Fibroblast of skin of left quadriceps (primary cell): ENCODE measurements at regions not wholly inside any gene's neighbourhood (a gene's known extent, or its start where the extent isn't known, plus 50 kb on each side); places are given as distances from the start of the nearest gene placed in this dataset.

ENCODE experiments used
- DNase-seq, 2 experiments: peaks; one replicate each; pipeline ENCODE4 v3.0.0-alpha.2; 2013; ENCODE audit warnings: low read depth in 2 of 2

DNA sequence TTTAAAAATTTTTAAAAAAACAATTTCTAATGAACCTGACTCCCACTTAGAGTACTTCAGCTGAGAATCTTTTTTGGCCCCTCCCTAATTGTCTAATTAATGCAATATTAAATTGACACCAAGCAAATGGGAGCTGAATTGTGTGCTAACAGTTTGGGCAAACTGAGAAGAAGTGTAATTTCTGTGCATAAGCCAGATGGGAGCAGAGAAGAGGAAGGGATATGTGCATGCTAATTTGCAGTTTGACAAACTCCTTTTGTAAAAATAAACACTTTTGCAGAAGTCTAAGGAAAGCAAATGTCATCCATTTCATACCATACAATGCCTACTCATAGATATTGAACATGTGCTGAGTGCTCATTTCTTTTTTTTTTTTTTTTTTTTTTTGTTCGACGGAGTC, 332.0 kb downstream of the CYRIA start:
- DNase-seq = no peak

DNA sequence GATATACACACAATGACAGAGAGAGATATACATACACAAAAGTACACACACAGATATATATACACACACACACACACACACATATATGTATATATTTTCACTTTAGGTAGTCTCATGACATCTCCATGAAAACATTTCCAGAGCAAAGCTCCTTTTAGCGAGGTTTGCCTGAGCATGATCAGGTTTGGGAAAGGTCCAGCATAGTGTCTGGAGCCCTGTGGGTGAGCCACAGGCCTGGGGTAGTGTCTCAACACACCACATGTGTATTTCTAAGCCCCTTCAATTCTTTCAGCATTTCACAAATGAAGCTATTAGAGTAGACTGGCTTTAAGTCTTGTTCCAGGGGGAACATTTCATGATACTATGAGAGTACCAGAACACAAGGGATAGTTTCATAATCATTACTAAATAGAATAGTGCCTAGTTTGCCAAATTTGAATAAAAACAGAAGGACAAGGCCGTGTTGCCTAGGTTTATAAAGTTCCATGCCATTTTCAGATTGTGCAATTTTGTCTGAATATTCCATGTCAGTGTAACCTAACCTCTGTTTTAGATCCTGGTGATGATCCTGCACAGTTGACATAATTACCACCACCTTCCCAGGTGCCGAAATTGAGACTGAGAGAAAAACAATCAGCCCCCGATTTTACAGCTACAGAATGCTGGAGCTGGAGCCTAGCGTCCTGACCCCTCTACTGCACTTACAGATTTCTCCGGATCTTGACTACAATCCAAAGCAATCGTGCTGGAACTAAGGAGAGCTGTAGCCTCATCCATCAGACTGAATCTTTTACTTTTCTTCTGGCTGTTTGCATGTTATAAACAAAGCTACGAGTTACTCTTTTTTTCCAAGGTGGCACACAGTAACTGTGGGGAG, 332.7 kb downstream of the CYRIA start:
- no peak for DNase-seq

DNA sequence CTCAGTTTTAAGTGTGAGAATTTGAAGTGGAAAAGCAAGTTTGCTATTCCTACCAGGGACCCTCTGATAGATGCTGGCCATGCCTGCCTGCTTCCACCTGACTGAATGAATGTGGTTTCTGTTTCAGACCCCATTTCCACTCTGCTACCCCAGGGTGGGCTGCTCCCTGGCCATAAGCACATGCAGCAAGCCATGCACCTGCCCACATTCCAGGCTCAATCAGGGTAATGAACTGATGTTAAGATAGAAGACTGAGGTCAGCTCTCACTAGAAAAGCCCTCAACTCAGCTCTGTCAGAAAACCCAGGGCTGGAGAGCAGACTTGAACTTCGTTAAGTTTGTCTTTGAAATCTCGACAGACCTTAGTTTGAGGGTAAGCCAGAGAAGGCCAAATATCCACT, 333.9 kb downstream of the CYRIA start:
- DNase-seq = no peak

DNA sequence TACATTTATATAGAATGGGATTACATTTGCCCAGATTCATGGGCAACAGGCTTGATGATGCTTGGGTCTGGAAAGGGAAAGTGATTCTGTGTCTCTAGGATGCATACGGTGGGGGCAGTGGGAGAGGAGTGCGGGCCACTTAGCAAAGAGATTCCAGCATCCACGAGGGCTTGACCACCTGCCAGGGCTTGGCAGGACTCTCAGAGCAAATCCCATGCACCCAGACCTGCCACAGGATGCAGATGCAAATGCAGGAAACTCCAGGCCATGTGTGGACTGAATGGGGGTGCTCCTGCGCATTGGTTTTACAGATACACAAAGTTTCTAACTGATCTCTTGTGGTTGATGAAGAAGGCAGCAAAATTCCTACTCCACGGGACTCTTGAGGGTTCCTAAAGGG, 334.7 kb downstream of the CYRIA start:
- no peak for DNase-seq

DNA sequence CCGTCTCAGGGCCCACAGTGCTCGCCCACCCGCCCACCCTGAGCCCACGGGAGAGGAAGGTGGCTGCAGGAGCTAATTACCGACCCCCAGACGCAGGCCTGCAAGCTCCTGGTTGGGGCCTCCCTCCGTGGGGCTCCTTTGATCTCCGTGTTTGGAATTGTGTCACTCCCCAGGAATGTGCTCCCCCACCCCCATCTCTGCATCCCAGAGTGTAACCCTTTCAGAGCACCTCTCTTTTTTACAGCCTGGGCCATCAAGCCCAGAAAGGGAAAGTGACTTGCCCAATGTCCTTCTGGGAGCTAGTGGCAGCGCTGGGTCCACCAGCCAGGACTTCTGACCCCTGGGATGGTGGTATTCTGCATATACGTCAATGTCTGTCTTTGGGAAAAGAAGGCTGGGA, 335.1 kb downstream of the CYRIA start:
- no peak for DNase-seq

DNA sequence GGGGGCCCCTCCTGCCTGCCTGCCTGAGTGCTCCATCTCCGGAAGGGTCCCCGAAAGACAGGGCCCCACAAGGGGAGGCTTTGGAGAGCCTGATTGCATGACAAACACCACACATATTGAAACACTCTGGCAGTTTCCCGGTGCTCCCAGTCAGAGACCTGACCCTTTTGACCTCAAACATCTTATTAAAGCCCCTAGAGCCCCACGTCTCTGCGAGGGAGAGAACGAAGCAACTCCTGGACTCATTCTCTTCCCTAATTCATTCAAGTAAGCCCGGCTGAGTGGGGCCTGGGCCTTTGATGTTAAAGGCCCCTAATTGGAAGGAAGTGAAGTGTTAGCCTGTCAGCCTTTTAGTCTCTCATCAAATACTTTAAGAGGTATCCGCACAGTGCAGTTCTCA, 335.6 kb downstream of the CYRIA start:
- no peak for DNase-seq

DNA sequence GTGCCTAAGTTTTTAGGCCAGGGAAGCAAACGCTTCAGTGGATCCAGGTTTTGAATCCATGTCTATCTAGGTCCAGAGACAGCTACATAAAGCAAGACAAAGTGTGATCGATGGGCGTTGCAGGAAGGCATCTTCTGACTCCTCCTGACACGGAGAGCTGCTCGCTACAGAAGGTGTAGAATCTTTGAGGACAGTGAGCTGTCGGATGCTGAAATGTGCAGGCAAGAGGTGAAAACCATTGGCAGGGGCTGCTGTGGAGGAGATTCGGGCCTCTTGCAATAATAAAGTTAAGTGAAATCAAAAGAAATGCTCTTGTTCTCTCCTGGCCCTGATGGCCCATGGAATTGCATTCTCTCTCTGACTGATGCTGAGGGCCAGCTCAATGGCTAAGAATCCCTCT, 336.2 kb downstream of the CYRIA start:
- DNase-seq = no peak

DNA sequence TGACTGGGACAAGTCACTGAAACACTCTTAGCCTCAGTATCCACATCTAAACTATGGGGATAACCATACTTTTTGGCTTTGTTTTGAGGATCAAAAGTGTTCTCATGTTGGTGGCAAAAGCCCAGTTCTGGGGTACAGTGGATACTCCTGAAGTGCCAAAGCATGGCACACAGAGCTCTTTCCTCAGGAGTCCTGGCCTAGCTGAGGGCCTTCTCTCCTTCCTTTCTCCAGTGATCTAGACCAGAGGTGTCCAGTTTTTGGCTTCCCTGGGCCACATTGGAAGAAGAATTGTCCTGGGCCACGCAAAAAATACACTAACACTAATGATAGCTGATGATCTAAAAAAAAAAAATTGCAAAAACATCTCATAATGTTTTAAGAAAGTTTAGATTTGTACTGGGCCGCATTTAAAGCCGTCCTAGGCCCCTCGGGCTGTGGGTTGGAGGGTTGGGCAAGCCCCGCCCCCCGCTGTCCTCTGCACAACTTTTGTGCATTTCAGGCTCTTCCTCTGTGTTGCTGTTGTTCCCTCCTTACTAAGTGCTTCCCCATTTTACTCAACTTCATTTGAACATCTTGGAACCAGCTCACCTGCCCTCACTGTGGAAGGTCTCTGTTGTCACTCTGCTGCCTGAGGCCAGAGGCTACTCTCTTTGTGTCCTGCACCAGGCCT, 337.0 kb downstream of the CYRIA start:
- no peak for DNase-seq

DNA sequence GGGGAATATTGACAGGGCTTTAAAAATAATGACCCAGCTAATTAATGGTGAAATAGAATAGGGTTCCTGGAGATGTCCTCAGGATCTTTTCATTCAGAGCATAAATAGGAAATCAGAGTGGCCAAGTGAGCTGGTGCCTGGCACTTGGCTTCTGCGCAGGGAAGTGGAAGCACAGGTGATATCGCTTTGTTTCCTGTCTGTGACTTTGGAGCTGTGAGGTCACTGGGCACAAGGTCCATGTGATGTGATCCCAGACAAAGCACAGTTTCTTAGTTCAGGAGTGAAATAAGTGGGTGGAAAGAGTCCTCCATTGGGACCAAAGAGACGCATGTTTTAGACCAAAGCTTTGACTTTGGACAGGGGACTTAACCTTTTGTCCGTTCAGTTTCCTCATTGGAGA, 338.3 kb downstream of the CYRIA start:
- no peak for DNase-seq

DNA sequence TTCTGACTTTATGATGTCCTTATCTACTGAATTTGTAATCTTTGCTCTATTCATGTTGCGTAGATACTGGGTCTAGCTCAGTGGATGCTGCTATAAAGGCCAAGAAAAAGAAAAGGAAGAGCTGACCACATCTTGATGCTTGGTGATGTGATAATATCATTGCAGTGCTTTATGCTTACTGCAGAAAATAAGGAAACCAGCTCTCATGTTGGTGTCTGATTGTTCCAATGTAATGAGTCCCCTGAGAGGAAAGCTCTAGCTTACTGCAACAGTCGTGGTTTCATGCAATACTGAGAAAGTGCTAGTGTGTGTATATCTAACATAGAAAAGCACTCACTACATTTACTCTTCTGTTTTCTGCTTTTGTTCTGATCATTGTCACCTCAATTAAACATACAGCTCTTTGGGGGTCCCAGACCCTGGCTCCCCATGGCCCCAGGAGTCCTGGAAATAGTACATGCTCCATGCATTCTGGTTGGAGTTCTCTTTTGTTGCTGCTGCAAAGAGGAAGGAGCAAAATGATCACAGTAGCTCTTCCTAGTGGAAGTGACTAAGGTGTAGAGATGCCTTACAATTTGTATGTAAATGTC, 338.8 kb downstream of the CYRIA start:
- DNase-seq = no peak

DNA sequence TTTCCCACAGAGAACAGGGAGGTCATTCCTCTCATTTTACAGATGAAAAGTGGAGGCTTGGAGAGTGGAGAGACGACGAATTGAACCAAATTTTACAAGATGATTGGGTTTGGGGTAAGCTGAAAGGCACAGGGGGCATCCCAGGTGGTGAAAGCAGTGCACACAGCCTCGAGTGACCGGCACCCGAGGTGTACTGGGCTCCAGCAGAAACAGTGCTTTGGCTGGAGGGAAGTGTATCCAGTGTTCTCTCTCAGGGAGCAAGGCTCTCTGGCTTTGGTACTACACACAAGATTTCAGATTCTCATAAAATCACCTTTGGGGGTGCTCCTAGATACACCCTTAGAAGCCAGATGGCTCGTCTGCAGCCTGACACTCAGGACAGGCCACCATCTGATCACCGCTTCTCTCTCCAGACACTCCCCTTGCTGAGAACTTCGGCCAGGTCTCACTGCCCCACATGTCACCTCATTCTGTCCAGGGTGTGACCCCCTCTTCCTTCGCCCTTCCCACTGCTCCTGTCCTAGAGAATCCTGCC, 339.6 kb downstream of the CYRIA start:
- no peak for DNase-seq

DNA sequence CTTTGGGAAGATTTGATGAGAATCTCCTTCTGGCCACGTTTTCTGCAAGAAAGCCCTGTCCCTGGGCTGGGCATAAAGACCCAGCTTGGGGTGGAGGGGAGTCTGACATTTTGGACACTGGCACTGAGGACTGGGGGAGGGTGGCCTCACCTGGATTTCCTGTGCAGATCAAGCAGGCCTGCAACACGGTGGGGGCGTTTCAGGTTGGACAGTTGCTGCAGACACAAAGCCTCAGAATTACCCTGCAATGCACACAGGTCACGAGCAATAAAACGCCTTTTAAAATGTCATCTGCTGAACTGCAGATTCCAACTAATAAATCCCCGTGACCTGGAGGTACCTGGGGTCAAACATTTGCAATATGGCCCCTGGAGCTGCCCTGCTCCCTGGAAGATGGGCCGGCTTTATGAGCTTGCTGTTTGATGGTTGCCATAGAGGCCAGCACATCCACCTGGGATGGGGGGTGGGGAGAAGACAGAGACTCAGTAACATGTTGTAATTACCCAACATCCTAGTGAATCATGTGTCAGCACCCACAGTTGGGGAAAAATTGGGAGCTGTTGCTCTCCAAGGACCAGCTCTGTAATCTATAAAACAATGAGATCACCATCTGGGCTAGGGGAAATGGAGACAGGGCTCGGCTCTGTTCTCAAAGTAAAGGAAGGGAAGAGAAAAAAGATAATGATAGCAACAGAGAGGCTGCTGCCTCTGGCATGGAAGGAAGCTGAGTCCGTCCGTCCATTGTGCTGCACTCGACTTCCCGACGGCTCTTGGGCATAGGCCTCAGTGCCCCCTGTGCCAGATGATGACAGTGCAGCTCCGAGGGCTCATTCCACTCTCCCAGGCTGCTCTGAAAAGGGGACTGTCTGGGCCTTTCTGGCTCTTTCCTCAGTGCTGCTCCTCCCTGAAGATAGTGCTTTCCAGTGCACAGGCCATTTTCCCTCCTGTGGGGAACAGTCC, 340.3 kb downstream of the CYRIA start:
- no peak for DNase-seq

DNA sequence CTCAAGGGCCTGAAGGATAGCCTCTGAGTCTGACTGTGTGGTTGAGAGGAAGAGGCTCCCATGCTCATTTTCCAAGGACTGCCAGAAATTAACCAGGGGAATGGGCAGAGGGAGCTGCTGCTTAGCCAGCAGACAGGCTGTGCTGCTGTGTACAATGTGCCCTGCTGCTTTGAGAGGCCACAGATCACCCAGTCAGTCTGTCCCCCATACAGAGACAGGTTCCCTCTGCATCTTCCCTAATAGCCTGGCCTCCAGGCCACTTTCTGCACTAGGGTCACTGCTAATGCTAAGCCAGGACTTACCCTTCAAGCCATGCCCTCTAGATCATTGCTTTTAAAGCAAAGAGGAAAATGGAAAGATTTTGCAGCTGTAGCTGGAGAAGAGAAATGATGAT, 341.1 kb downstream of the CYRIA start:
- DNase-seq = no peak

DNA sequence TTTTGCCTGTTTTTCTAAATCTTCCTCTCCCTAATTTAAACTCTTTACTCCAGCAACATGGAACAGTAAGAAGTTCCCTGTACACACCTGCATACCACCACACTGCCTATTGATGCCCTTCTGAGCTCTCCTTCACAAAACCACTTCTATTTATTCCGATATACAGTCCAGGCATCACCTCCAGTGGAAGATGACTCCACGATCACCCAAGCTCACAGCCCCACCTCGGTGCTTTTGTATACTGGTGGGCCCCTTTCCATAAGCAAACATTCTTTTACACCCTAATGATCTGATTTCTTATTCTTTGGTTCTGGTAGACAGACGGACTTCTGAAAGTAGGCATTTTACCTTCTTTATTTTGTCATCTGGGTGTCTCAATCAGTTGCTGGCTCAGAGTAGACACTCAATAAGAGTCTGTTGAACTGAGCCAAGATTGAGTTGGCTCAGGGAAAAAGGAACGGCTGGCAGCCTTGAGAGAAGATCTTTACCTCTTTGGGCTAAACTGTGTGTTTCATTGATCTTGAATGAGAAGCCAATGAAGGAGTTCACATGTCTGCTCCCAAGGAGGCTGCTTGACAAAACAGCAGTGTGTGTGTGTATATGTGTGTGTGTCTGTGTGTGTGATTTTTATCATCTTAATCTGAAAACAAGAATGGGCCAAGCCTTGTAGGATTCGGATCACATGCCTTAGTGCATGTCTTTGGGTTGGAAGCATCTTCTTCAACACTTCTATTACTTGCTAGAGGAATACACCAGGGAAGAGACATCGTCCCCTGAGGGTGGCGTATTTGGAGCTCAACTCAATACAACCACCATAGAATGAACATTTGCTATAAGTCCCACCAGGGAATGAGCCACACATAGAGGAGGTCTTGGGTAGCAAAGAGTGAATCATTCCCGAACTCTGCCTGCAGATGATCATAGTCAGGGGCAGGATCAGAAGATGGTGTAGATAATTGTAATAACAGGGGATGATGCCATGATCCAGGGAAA, 341.8 kb downstream of the CYRIA start:
- no peak for DNase-seq

DNA sequence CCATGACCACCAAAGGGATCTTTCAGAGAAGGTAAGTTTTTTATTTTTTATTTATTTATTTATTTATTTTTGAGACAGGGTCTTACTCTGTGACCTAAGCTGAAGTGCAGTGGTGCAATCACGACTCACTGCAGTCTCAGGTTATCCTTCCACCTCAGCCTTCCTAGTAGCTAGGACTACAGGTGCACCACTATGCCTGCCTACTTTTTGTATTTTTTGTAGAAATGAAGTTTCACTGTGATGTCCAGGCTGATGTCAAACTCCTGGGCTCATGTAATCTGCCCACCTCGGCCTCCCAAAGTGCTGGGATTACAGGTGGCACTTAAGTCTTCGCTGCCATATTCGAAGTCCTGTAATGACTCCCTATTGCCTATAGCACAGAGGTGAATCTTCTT, 342.5 kb downstream of the CYRIA start:
- DNase-seq = no peak

DNA sequence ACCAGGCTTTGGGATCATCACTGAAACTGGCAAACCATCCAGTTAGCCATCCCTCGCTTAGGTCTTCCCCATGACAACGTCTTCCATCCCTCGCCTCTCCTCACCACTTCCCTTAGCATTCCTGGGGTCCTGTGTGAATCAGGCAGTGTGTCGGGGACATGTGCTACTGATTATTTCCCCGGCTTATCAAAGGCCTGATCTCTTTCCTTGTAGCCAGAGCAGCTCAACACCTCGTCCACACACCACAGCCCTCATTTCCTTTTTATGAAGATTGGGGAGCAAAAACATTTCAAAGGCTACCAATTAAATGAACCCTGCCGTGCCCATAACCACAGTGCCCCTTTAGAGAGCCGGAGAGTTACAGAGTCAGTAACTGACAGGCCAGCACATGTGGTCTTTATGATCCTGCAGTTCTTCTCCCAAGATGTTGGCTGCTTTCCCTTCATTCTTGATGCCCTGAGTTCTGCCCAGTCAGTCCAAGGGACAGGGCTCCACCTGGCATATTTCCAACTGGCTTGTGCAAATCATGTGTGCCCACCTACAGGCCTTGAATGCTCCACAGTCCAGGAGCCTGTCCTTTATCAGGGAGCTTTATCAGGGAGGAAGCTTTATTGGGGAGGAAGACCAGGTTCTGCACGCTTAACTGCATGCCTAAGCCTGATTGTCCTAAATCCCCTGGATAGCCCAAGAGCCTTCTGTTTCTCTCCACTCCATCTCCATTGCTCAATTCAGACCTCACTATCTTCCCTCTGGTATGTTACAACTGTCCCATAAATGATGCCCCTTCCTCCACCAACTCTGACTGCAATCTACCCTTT, 343.1 kb downstream of the CYRIA start:
- DNase-seq = peak; percentile 15 to 18

DNA sequence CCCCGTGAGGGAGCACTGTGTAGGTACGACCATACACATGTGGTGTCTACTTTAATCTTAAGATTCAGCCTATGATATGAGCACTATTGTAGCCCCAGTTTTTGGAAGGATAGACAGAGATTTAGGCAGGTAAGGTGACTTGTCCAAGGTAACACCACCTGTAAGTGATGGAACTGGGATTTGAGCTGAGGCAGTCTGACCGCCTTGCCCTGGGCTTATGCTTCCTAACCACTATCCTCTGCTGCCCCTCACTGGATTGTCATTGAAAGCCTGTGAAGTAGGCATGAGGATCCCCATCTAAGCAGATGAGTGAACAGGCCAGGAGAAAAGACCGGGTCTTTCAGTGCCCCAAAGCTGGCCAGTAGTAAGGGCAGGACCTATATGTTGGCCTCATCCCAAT, 343.8 kb downstream of the CYRIA start:
- no peak for DNase-seq

DNA sequence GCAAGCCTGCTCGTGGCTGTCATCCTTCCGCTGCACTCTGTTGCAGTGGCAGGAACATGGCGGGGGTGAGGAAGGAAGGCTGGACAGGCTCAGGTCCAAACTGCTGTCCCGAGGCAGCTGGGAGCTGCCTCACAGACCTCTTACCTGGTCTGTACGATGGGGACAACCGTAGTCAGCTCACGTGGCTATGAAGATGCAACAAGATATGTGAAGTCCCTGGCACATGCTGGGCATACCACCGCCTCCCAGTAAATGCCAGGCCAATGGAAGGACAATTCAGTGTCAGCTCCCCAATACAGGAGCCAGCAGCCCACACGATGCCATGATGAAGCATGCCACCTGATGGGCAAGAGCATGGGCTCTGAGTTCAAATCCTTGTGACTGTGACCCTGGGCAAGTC, 344.4 kb downstream of the CYRIA start:
- no peak for DNase-seq

DNA sequence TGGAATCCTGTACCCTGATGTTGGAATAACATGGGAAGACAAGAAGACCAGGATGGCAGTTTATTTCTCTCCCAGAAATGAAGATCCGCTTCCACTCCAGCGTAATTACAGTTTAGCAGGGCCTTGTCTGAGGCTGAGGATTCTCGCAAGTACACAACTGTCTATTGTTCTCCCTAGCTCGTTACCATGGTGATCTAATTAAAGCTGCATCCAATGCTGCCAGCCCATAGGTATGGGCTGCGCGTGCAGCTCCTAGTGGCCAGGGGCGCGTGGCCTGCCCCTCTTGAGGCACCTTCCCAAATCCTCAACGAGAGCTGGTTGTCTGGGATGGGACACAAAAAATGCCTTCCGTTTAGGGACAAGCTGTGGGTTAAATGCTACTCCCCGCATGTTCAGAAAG, 344.9 kb downstream of the CYRIA start:
- no peak for DNase-seq
